ENCODE measurements at regions not wholly inside any gene's neighbourhood (a gene's known extent, or its start where the extent isn't known, plus 50 kb on each side); places are given as distances from the start of the nearest gene placed in this dataset.

- no peak for FAIRE-seq
- H3K4me3 ChIP-seq (ENCODE audit: low read depth in 1 of 3, low read length in 3 of 3), result no peak overlapping the region
- H3K4me1 ChIP-seq (ENCODE audit: control insufficient read depth in 3 of 3, insufficient read depth in 2 of 3, low read depth in 1 of 3, low read length in 2 of 3), result no peaks in the 10 kb centered on the region
- H3K27ac ChIP-seq (ENCODE audit: low read depth in 1 of 3, low read length in 2 of 3), result no peak overlapping the region
- DNase-seq, result no peak
- H3K36me3 ChIP-seq (ENCODE audit: control insufficient read depth in 3 of 3, insufficient read depth in 2 of 3, low read depth in 1 of 3, low read length in 3 of 3), result no peaks in the 10 kb centered on the region
- H3K9me3 ChIP-seq (ENCODE audit: control insufficient read depth in 2 of 2, insufficient read depth in 1 of 2, low read depth in 1 of 2, low read length in 1 of 2), result no peaks in the 10 kb centered on the region
- 55 to 66% (median 59%) methylated on average over 2 of the region's 2 CpGs for WGBS, 3 donors
- H3K27me3 ChIP-seq (ENCODE audit: control insufficient read depth in 3 of 3, insufficient read depth in 3 of 3, low read length in 3 of 3), result no peaks in the 10 kb centered on the region
Observed at GRCh38 chr3:165378761-165379160, 182.6 kb upstream of the SLITRK3 start.

- H3K36me3 ChIP-seq (ENCODE audit: control insufficient read depth in 3 of 3, insufficient read depth in 2 of 3, low read depth in 1 of 3, low read length in 3 of 3), result no peaks in the 10 kb centered on the region
- WGBS, 3 donors, result 32 to 40% (median 37%) methylated on average over 3 of the region's 3 CpGs
- H3K4me3 ChIP-seq (ENCODE audit: low read depth in 1 of 3, low read length in 3 of 3), result no peak overlapping the region
- FAIRE-seq (no peak), DNase-seq (no peak)
- H3K27ac ChIP-seq (ENCODE audit: low read depth in 1 of 3, low read length in 2 of 3), result no peak overlapping the region
- H3K27me3 ChIP-seq (ENCODE audit: control insufficient read depth in 3 of 3, insufficient read depth in 3 of 3, low read length in 3 of 3), result no peaks in the 10 kb centered on the region
- no peaks in the 10 kb centered on the region for H3K4me1 ChIP-seq (ENCODE audit: control insufficient read depth in 3 of 3, insufficient read depth in 2 of 3, low read depth in 1 of 3, low read length in 2 of 3)
- no peaks in the 10 kb centered on the region for H3K9me3 ChIP-seq (ENCODE audit: control insufficient read depth in 2 of 2, insufficient read depth in 1 of 2, low read depth in 1 of 2, low read length in 1 of 2)
Observed at GRCh38 chr3:165359005-165359404, 162.8 kb upstream of the SLITRK3 start.

GRCh38 chr3:165355316-165355715 is 159.1 kb upstream of the SLITRK3 start:
- Histone ChIP-seq H3K4me3 (ENCODE audit: low read depth in 1 of 3, low read length in 3 of 3) (no peak overlapping the region), H3K27me3 (ENCODE audit: control insufficient read depth in 3 of 3, insufficient read depth in 3 of 3, low read length in 3 of 3) (no peaks in the 10 kb centered on the region), H3K36me3 (ENCODE audit: control insufficient read depth in 3 of 3, insufficient read depth in 2 of 3, low read depth in 1 of 3, low read length in 3 of 3) (no peaks in the 10 kb centered on the region), H3K27ac (ENCODE audit: low read depth in 1 of 3, low read length in 2 of 3) (no peak overlapping the region), H3K9me3 (ENCODE audit: control insufficient read depth in 2 of 2, insufficient read depth in 1 of 2, low read depth in 1 of 2, low read length in 1 of 2) (no peaks in the 10 kb centered on the region), H3K4me1 (ENCODE audit: control insufficient read depth in 3 of 3, insufficient read depth in 2 of 3, low read depth in 1 of 3, low read length in 2 of 3) (no peaks in the 10 kb centered on the region)
- 81 to 87% (median 84%) methylated on average over 5 of the region's 5 CpGs for WGBS, 3 donors
- no peak for FAIRE-seq
- DNase-seq, result no peak

- no peak for DNase-seq
- no peaks in the 10 kb centered on the region for H3K36me3 ChIP-seq (ENCODE audit: control insufficient read depth in 3 of 3, insufficient read depth in 2 of 3, low read depth in 1 of 3, low read length in 3 of 3)
- no peaks in the 10 kb centered on the region for H3K9me3 ChIP-seq (ENCODE audit: control insufficient read depth in 2 of 2, insufficient read depth in 1 of 2, low read depth in 1 of 2, low read length in 1 of 2)
- no peaks in the 10 kb centered on the region for H3K4me1 ChIP-seq (ENCODE audit: control insufficient read depth in 3 of 3, insufficient read depth in 2 of 3, low read depth in 1 of 3, low read length in 2 of 3)
- no peak overlapping the region for H3K27ac ChIP-seq (ENCODE audit: low read depth in 1 of 3, low read length in 2 of 3)
- no peak overlapping the region for H3K4me3 ChIP-seq (ENCODE audit: low read depth in 1 of 3, low read length in 3 of 3)
- FAIRE-seq, result no peak
- 45 to 56% (median 52%) methylated on average over 4 of the region's 4 CpGs for WGBS, 3 donors
- no peaks in the 10 kb centered on the region for H3K27me3 ChIP-seq (ENCODE audit: control insufficient read depth in 3 of 3, insufficient read depth in 3 of 3, low read length in 3 of 3)
Observed at GRCh38 chr3:165347526-165347925, 151.3 kb upstream of the SLITRK3 start.

- H3K36me3 ChIP-seq (ENCODE audit: control insufficient read depth in 3 of 3, insufficient read depth in 2 of 3, low read depth in 1 of 3, low read length in 3 of 3), result no peaks in the 10 kb centered on the region
- no peak overlapping the region for H3K27ac ChIP-seq (ENCODE audit: low read depth in 1 of 3, low read length in 2 of 3)
- WGBS, 3 donors, result 74 to 84% (median 80%) methylated on average over 4 of the region's 4 CpGs
- no peaks in the 10 kb centered on the region for H3K4me1 ChIP-seq (ENCODE audit: control insufficient read depth in 3 of 3, insufficient read depth in 2 of 3, low read depth in 1 of 3, low read length in 2 of 3)
- FAIRE-seq (no peak), DNase-seq (no peak)
- no peaks in the 10 kb centered on the region for H3K27me3 ChIP-seq (ENCODE audit: control insufficient read depth in 3 of 3, insufficient read depth in 3 of 3, low read length in 3 of 3)
- no peak overlapping the region for H3K4me3 ChIP-seq (ENCODE audit: low read depth in 1 of 3, low read length in 3 of 3)
- no peaks in the 10 kb centered on the region for H3K9me3 ChIP-seq (ENCODE audit: control insufficient read depth in 2 of 2, insufficient read depth in 1 of 2, low read depth in 1 of 2, low read length in 1 of 2)
Observed at GRCh38 chr3:165346503-165346902, 150.3 kb upstream of the SLITRK3 start.

- Histone ChIP-seq H3K36me3 (ENCODE audit: control insufficient read depth in 3 of 3, insufficient read depth in 2 of 3, low read depth in 1 of 3, low read length in 3 of 3) (no peaks in the 10 kb centered on the region), H3K9me3 (ENCODE audit: control insufficient read depth in 2 of 2, insufficient read depth in 1 of 2, low read depth in 1 of 2, low read length in 1 of 2) (no peaks in the 10 kb centered on the region), H3K4me1 (ENCODE audit: control insufficient read depth in 3 of 3, insufficient read depth in 2 of 3, low read depth in 1 of 3, low read length in 2 of 3) (no peaks in the 10 kb centered on the region), H3K4me3 (ENCODE audit: low read depth in 1 of 3, low read length in 3 of 3) (no peak overlapping the region), H3K27ac (ENCODE audit: low read depth in 1 of 3, low read length in 2 of 3) (no peak overlapping the region), H3K27me3 (ENCODE audit: control insufficient read depth in 3 of 3, insufficient read depth in 3 of 3, low read length in 3 of 3) (no peaks in the 10 kb centered on the region)
- DNase-seq, result no peak
- WGBS, 3 donors, result 82 to 88% (median 85%) methylated on average over 1 of the region's 1 CpG
- FAIRE-seq, result no peak
Observed at GRCh38 chr3:165343185-165343584, 147.0 kb upstream of the SLITRK3 start.

GRCh38 chr3:165339753-165340152 is 143.6 kb upstream of the SLITRK3 start:
- H3K4me3 ChIP-seq (ENCODE audit: low read depth in 1 of 3, low read length in 3 of 3), result no peak overlapping the region
- H3K9me3 ChIP-seq (ENCODE audit: control insufficient read depth in 2 of 2, insufficient read depth in 1 of 2, low read depth in 1 of 2, low read length in 1 of 2), result no peaks in the 10 kb centered on the region
- no peaks in the 10 kb centered on the region for H3K36me3 ChIP-seq (ENCODE audit: control insufficient read depth in 3 of 3, insufficient read depth in 2 of 3, low read depth in 1 of 3, low read length in 3 of 3)
- 14 to 62% (median 35%) methylated on average over 1 of the region's 1 CpG for WGBS, 3 donors
- H3K27ac ChIP-seq (ENCODE audit: low read depth in 1 of 3, low read length in 2 of 3), result no peak overlapping the region
- DNase-seq, result peak; percentile 3 to 4
- no peak for FAIRE-seq
- no peaks in the 10 kb centered on the region for H3K27me3 ChIP-seq (ENCODE audit: control insufficient read depth in 3 of 3, insufficient read depth in 3 of 3, low read length in 3 of 3)
- no peaks in the 10 kb centered on the region for H3K4me1 ChIP-seq (ENCODE audit: control insufficient read depth in 3 of 3, insufficient read depth in 2 of 3, low read depth in 1 of 3, low read length in 2 of 3)

- Histone ChIP-seq H3K27me3 (ENCODE audit: control insufficient read depth in 3 of 3, insufficient read depth in 3 of 3, low read length in 3 of 3) (no peaks in the 10 kb centered on the region), H3K9me3 (ENCODE audit: control insufficient read depth in 2 of 2, insufficient read depth in 1 of 2, low read depth in 1 of 2, low read length in 1 of 2) (no peaks in the 10 kb centered on the region), H3K4me1 (ENCODE audit: control insufficient read depth in 3 of 3, insufficient read depth in 2 of 3, low read depth in 1 of 3, low read length in 2 of 3) (no peaks in the 10 kb centered on the region), H3K4me3 (ENCODE audit: low read depth in 1 of 3, low read length in 3 of 3) (no peak overlapping the region), H3K27ac (ENCODE audit: low read depth in 1 of 3, low read length in 2 of 3) (no peak overlapping the region), H3K36me3 (ENCODE audit: control insufficient read depth in 3 of 3, insufficient read depth in 2 of 3, low read depth in 1 of 3, low read length in 3 of 3) (no peaks in the 10 kb centered on the region)
- FAIRE-seq, result no peak
- 15 to 38% (median 17%) methylated on average over 1 of the region's 1 CpG for WGBS, 3 donors
- DNase-seq, result no peak
Observed at GRCh38 chr3:165336786-165337185, 140.6 kb upstream of the SLITRK3 start.
